Mesenchymal stem cell (in vitro differentiated cells and primary cell): ENCODE measurements at regions not wholly inside any gene's neighbourhood (a gene's known extent, or its start where the extent isn't known, plus 50 kb on each side); places are given as distances from the start of the nearest gene placed in this dataset.

Experiments used
- DNase-seq: peaks from one replicate; pipeline ENCODE4 v3.0.0-alpha.2; 2013
- H2AFZ ChIP-seq: one replicate; pipeline ENCODE4 v1.6.1; 2013; ENCODE audit warnings: low read depth, mild to moderate bottlenecking, control low read depth, inconsistent platforms, low read length, moderate library complexity
- H2AK5ac ChIP-seq: 2 replicates; pipeline ENCODE4 v1.6.1; 2013; ENCODE audit warnings: low read length, moderate library complexity, mild to moderate bottlenecking, inconsistent platforms; ENCODE audit not compliant: severe bottlenecking
- H2BK120ac ChIP-seq: one replicate; pipeline ENCODE4 v1.6.1; 2013; ENCODE audit warnings: low read depth, mild to moderate bottlenecking, inconsistent platforms, low read length, moderate library complexity
- H2BK12ac ChIP-seq, 2 experiments: one replicate each; pipeline ENCODE4 v1.6.1; 2013; ENCODE audit warnings: inconsistent platforms in 2 of 2, low read length in 2 of 2, mild to moderate bottlenecking in 2 of 2, moderate library complexity in 2 of 2, control low read depth in 1 of 2
- H2BK15ac ChIP-seq: one replicate; pipeline ENCODE4 v1.6.1; 2013; ENCODE audit warnings: mild to moderate bottlenecking, low read depth, inconsistent platforms; ENCODE audit not compliant: poor library complexity, severe bottlenecking
- H2BK5ac ChIP-seq: 2 replicates; pipeline ENCODE4 v1.6.1; 2013; ENCODE audit warnings: low read depth, mild to moderate bottlenecking, low read length, control low read depth, inconsistent platforms; ENCODE audit not compliant: poor library complexity, severe bottlenecking
- H3K14ac ChIP-seq, 2 experiments: one replicate each; pipeline ENCODE4 v1.6.1; 2013; ENCODE audit warnings: inconsistent platforms in 2 of 2, low read length in 2 of 2, control low read depth in 1 of 2, mild to moderate bottlenecking in 1 of 2, moderate library complexity in 1 of 2
- H3K18ac ChIP-seq, 2 experiments: one replicate each; pipeline ENCODE4 v1.6.1; 2013; ENCODE audit warnings: inconsistent platforms in 2 of 2, low read length in 2 of 2, control low read depth in 1 of 2, low read depth in 1 of 2, mild to moderate bottlenecking in 1 of 2
- H3K23ac ChIP-seq, 2 experiments: one replicate each; pipeline ENCODE4 v1.6.1; 2013; ENCODE audit warnings: inconsistent platforms in 2 of 2, low read length in 2 of 2, mild to moderate bottlenecking in 2 of 2, moderate library complexity in 2 of 2, control low read depth in 1 of 2
- H3K27ac ChIP-seq: 2 replicates; pipeline ENCODE4 v1.5.1; 2013; ENCODE audit warnings: mild to moderate bottlenecking, moderate library complexity, low read length, control low read depth, inconsistent platforms; ENCODE audit not compliant: poor library complexity, severe bottlenecking
- H3K27me3 ChIP-seq, 2 experiments: 2 replicates each; pipeline versions ENCODE4 v1.6.1 to v1.7.0; 2013; ENCODE audit warnings: low read length in 2 of 2, mild to moderate bottlenecking in 2 of 2, moderate library complexity in 2 of 2, control low read depth in 1 of 2, inconsistent platforms in 1 of 2; ENCODE audit not compliant: control insufficient read depth in 1 of 2, insufficient read depth in 1 of 2
- H3K36me3 ChIP-seq, 2 experiments: 2 replicates each; pipeline versions ENCODE4 v1.6.1 to v1.7.0; 2013; ENCODE audit warnings: low read length in 2 of 2, control low read depth in 1 of 2, inconsistent platforms in 1 of 2, low read depth in 1 of 2, mild to moderate bottlenecking in 1 of 2; ENCODE audit not compliant: insufficient read depth in 2 of 2, control insufficient read depth in 1 of 2
- H3K4ac ChIP-seq, 2 experiments: one replicate each; pipeline ENCODE4 v1.6.1; 2013; ENCODE audit warnings: inconsistent platforms in 2 of 2, low read length in 2 of 2, mild to moderate bottlenecking in 2 of 2, moderate library complexity in 2 of 2, control low read depth in 1 of 2, low read depth in 1 of 2
- H3K4me1 ChIP-seq: 2 replicates; pipeline ENCODE4 v1.6.1; 2013; ENCODE audit warnings: low read depth, low read length, control low read depth; ENCODE audit not compliant: control insufficient read depth, insufficient read depth
- H3K4me2 ChIP-seq: 2 replicates; pipeline ENCODE4 v1.6.1; 2013; ENCODE audit warnings: low read length, mild to moderate bottlenecking, inconsistent platforms; ENCODE audit not compliant: poor library complexity, severe bottlenecking
- H3K4me3 ChIP-seq, 2 experiments: 2 replicates each; pipeline versions ENCODE4 v1.5.1 to v1.7.0; 2013; ENCODE audit warnings: low read length in 2 of 2, mild to moderate bottlenecking in 2 of 2, control low read depth in 1 of 2, low read depth in 1 of 2; ENCODE audit not compliant: insufficient read depth in 1 of 2
- H3K79me1 ChIP-seq: replicated peaks from 2 replicates; pipeline ENCODE4 v1.6.1; 2013; ENCODE audit warnings: mild to moderate bottlenecking, control low read depth, low read length, inconsistent platforms; ENCODE audit not compliant: poor library complexity, severe bottlenecking
- H3K9ac ChIP-seq: 2 replicates; pipeline ENCODE4 v1.7.0; 2013; ENCODE audit warnings: mild to moderate bottlenecking, low read length, moderate library complexity
- H3K9me3 ChIP-seq: 2 replicates; pipeline ENCODE4 v1.7.0; 2013; ENCODE audit warnings: mild to moderate bottlenecking, low read length; ENCODE audit not compliant: control insufficient read depth
- H4K8ac ChIP-seq: one replicate; pipeline ENCODE4 v1.6.1; 2013; ENCODE audit warnings: inconsistent platforms, mild to moderate bottlenecking, low read length, moderate library complexity
- H4K91ac ChIP-seq: one replicate; pipeline ENCODE4 v1.6.1; 2013; ENCODE audit warnings: mild to moderate bottlenecking, low read length, inconsistent platforms
- WGBS: methylation state at CpG from one replicate; pipeline ENCODE4 v1.1.7; 2013; ENCODE audit warnings: mixed read lengths; 5-methylcytosine and 5-hydroxymethylcytosine counted together

- no peaks in the 10 kb centered on the region for H3K36me3 ChIP-seq
- H2BK12ac ChIP-seq = no peak overlapping the region
- WGBS = 76% methylated on average over 18 of the region's 18 CpGs
- H3K4me3 ChIP-seq = no peak overlapping the region
- H3K4me1 ChIP-seq = no peaks in the 10 kb centered on the region
- H3K14ac ChIP-seq = no peak overlapping the region
- no peak overlapping the region for H3K27ac ChIP-seq
- H3K23ac ChIP-seq = no peak overlapping the region
- no peak overlapping the region for H3K9ac ChIP-seq
- no peak overlapping the region for H2AK5ac ChIP-seq
- no peak overlapping the region for H2BK5ac ChIP-seq
- H4K91ac ChIP-seq = no peak overlapping the region
- H2AFZ ChIP-seq = no peak overlapping the region
- H3K9me3 ChIP-seq = peaks cover 7% of the 10 kb centered on the region
- no peak overlapping the region for H3K4me2 ChIP-seq
- no peaks in the 10 kb centered on the region for H3K79me1 ChIP-seq
- no peak overlapping the region for H2BK15ac ChIP-seq
- no peaks in the 10 kb centered on the region for H3K27me3 ChIP-seq
- no peak overlapping the region for H3K18ac ChIP-seq
- no peak overlapping the region for H4K8ac ChIP-seq
- no peak overlapping the region for H3K4ac ChIP-seq
- no peak overlapping the region for H2BK120ac ChIP-seq
- no peak for DNase-seq
Measured at GRCh38 chr1:4115191-4115900, 215.3 kb upstream of the C1orf174 start.

DNA sequence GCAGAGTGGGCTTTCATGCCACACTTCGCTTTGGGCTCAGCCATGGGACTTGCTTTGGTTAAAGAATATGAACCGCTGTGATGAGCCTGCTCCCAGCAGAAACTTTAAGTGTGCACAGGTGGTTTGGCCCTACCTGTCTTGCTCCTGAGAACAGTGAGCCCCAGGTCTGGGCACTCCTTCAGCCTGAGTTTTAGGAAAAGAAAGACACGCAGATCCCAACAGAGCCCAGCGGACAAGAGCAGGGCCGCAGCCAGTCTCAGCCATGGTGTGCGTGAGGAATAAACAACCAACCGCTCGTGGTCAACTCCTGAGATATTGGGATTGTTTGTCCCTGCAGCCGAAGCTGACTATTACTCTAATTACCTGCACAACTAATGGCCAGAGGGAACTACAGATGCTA lies 217.1 kb upstream of the C1orf174 start:
- Histone ChIP-seq H3K4ac (no peak overlapping the region), H3K4me1 (no peaks in the 10 kb centered on the region), H3K79me1 (no peaks in the 10 kb centered on the region), H3K4me2 (no peak overlapping the region), H3K36me3 (no peaks in the 10 kb centered on the region), H2BK120ac (no peak overlapping the region), H2AFZ (no peak overlapping the region), H3K27ac (no peak overlapping the region), H4K91ac (no peak overlapping the region), H2BK5ac (no peak overlapping the region), H3K9ac (no peak overlapping the region), H3K23ac (no peak overlapping the region), H3K9me3 (peaks cover 7% of the 10 kb centered on the region), H2BK15ac (no peak overlapping the region), H3K14ac (no peak overlapping the region), H4K8ac (no peak overlapping the region), H3K18ac (no peak overlapping the region), H3K27me3 (no peaks in the 10 kb centered on the region), H2AK5ac (no peak overlapping the region), H2BK12ac (no peak overlapping the region), H3K4me3 (no peak overlapping the region)
- 87% methylated on average over 9 of the region's 9 CpGs for WGBS
- DNase-seq = no peak

GRCh38 chr1:4118746-4119515 lies 218.9 kb upstream of the C1orf174 start:
- Histone ChIP-seq H3K4ac (no peak overlapping the region), H3K27ac (no peak overlapping the region), H3K79me1 (no peaks in the 10 kb centered on the region), H2BK12ac (no peak overlapping the region), H3K18ac (no peak overlapping the region), H2AFZ (no peak overlapping the region), H2BK5ac (no peak overlapping the region), H4K91ac (no peak overlapping the region), H3K4me1 (no peaks in the 10 kb centered on the region), H3K9me3 (peaks cover under 1% of the 10 kb centered on the region), H2AK5ac (no peak overlapping the region), H3K4me3 (no peak overlapping the region), H2BK15ac (no peak overlapping the region), H3K23ac (no peak overlapping the region), H3K14ac (no peak overlapping the region), H4K8ac (no peak overlapping the region), H3K9ac (no peak overlapping the region), H3K36me3 (no peaks in the 10 kb centered on the region), H3K4me2 (no peak overlapping the region), H3K27me3 (no peaks in the 10 kb centered on the region), H2BK120ac (no peak overlapping the region)
- 62% methylated on average over 12 of the region's 12 CpGs for WGBS
- DNase-seq = no peak

DNA sequence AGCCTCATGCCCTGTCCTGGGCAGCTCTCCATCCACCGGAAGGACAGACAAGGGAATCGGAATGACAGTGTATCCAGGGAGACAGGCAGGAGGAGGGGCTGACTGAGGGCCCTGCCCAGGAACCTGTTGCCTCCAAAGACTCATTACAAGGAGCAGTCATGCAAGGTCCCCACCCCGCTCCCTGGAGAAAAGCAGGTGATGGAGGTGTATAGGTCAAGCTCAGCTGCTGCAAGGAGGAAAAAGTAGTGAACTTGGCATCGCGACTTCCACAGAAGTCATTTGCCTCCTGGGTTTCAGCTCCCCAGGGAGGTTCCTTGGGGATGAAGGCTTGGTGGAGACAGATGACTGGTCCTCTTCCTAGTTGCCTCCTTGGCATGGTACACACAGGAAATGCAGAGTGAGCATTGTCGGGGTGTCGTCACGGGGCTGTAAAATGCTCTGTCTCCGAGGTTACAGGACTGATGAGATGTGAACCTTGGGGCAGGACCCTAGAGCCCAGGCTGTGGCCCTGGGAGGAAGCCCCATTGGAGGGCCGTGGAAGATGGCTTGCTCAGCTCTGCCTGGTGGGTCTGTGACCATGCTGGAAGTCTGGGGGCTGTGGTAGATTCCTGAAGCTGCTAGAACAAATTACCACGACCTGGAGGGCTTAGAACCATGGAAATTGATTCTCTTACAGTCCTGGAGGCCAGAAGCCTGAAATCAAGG lies 219.6 kb upstream of the C1orf174 start:
- Histone ChIP-seq H3K18ac (no peak overlapping the region), H3K79me1 (no peaks in the 10 kb centered on the region), H2AFZ (no peak overlapping the region), H2BK5ac (no peak overlapping the region), H2AK5ac (no peak overlapping the region), H3K27ac (no peak overlapping the region), H2BK120ac (no peak overlapping the region), H2BK12ac (no peak overlapping the region), H3K23ac (no peak overlapping the region), H4K8ac (no peak overlapping the region), H3K9me3 (no peaks in the 10 kb centered on the region), H3K4ac (no peak overlapping the region), H3K4me1 (no peaks in the 10 kb centered on the region), H3K14ac (no peak overlapping the region), H2BK15ac (no peak overlapping the region), H3K4me3 (no peak overlapping the region), H3K36me3 (no peaks in the 10 kb centered on the region), H3K27me3 (no peaks in the 10 kb centered on the region), H3K4me2 (no peak overlapping the region), H4K91ac (no peak overlapping the region), H3K9ac (no peak overlapping the region)
- WGBS = 58% methylated on average over 11 of the region's 11 CpGs
- no peak for DNase-seq
